ENCODE measurements at regions not wholly inside any gene's neighbourhood (a gene's known extent, or its start where the extent isn't known, plus 50 kb on each side); places are given as distances from the start of the nearest gene placed in this dataset.
A peak's percentile ranks its signal among the peaks of the same experiment; 100 is the strongest.

- Histone ChIP-seq H3K9ac (ENCODE audit: low read length in 3 of 3) (no peak overlapping the region), H3K4me1 (ENCODE audit: control insufficient read depth in 2 of 3, insufficient read depth in 2 of 3, low read depth in 1 of 3, low read length in 3 of 3) (no peaks in the 10 kb centered on the region), H3K27ac (ENCODE audit: low read depth in 2 of 2, low read length in 2 of 2) (no peak overlapping the region), H3K4me3 (ENCODE audit: low read length in 3 of 3) (no peak overlapping the region), H3K36me3 (ENCODE audit: control insufficient read depth in 2 of 3, insufficient read depth in 3 of 3, low read length in 3 of 3) (no peaks in the 10 kb centered on the region), H3K9me3 (ENCODE audit: control insufficient read depth in 2 of 3, insufficient read depth in 1 of 3, low read length in 3 of 3) (no peaks in the 10 kb centered on the region), H3K27me3 (ENCODE audit: control insufficient read depth, insufficient read depth, low read length) (no peaks in the 10 kb centered on the region)
- intact Hi-C loops (cut with DNase I) = no loop called here
- no peak for FAIRE-seq
- no peak for TF ChIP-seq CTCF (IDR thresholded peaks at IDR 0.05; ENCODE audit: borderline replicate concordance, extremely low read depth, insufficient read depth)
- no peak for DNase-seq
Observed at GRCh38 chr18:34609986-34610648, 100.0 kb upstream of the DTNA start.

- no peak for FAIRE-seq
Observed at GRCh38 chr18:34611904-34612303, 98.2 kb upstream of the DTNA start.

GRCh38 chr18:34620258-34620861 is 89.7 kb upstream of the DTNA start:
- no peak for TF ChIP-seq CTCF (IDR thresholded peaks at IDR 0.05; ENCODE audit: borderline replicate concordance, extremely low read depth, insufficient read depth)
- no peak overlapping the region for H3K27ac ChIP-seq (ENCODE audit: low read depth in 2 of 2, low read length in 2 of 2)
- H3K4me3 ChIP-seq (ENCODE audit: low read length in 3 of 3) = no peak overlapping the region
- DNase-seq (no peak), FAIRE-seq (no peak)
- H3K9ac ChIP-seq (ENCODE audit: low read length in 3 of 3) = no peak overlapping the region
- intact Hi-C loops (cut with DNase I) = no loop called here
- H3K4me1 ChIP-seq (ENCODE audit: control insufficient read depth in 2 of 3, insufficient read depth in 2 of 3, low read depth in 1 of 3, low read length in 3 of 3) = no peaks in the 10 kb centered on the region
- peaks cover 0 to 5% (median 0%) of the 10 kb centered on the region in 3 donors for H3K9me3 ChIP-seq (ENCODE audit: control insufficient read depth in 2 of 3, insufficient read depth in 1 of 3, low read length in 3 of 3)
- H3K36me3 ChIP-seq (ENCODE audit: control insufficient read depth in 2 of 3, insufficient read depth in 3 of 3, low read length in 3 of 3) = no peaks in the 10 kb centered on the region
- H3K27me3 ChIP-seq (ENCODE audit: control insufficient read depth, insufficient read depth, low read length) = no peaks in the 10 kb centered on the region

More at GRCh38 chr18:34611904-34612303, 98.2 kb upstream of the DTNA start:
- Histone ChIP-seq H3K4me1 (ENCODE audit: control insufficient read depth in 2 of 3, insufficient read depth in 2 of 3, low read depth in 1 of 3, low read length in 3 of 3) (no peaks in the 10 kb centered on the region), H3K4me3 (ENCODE audit: low read length in 3 of 3) (no peak overlapping the region), H3K27ac (ENCODE audit: low read depth in 2 of 2, low read length in 2 of 2) (no peak overlapping the region), H3K9ac (ENCODE audit: low read length in 3 of 3) (no peak overlapping the region), H3K9me3 (ENCODE audit: control insufficient read depth in 2 of 3, insufficient read depth in 1 of 3, low read length in 3 of 3) (no peaks in the 10 kb centered on the region), H3K27me3 (ENCODE audit: control insufficient read depth, insufficient read depth, low read length) (no peaks in the 10 kb centered on the region), H3K36me3 (ENCODE audit: control insufficient read depth in 2 of 3, insufficient read depth in 3 of 3, low read length in 3 of 3) (no peaks in the 10 kb centered on the region)
- no peak for TF ChIP-seq CTCF (IDR thresholded peaks at IDR 0.05; ENCODE audit: borderline replicate concordance, extremely low read depth, insufficient read depth)
- intact Hi-C loops (cut with DNase I) = no loop called here
- DNase-seq = peak in 1 of 5 donors; percentile 61

Measured in kidney (tissue), 13 donors.